SHP77 treated with DMSO at 0.1 percent for 48 hours (cell line): ENCODE measurements at regions not wholly inside any gene's neighbourhood (a gene's known extent, or its start where the extent isn't known, plus 50 kb on each side); places are given as distances from the start of the nearest gene placed in this dataset.

Experiments used
- DNase-seq: peaks from one replicate; lab custom pipeline; 2025; lab: John Stamatoyannopoulos, UW

DNA sequence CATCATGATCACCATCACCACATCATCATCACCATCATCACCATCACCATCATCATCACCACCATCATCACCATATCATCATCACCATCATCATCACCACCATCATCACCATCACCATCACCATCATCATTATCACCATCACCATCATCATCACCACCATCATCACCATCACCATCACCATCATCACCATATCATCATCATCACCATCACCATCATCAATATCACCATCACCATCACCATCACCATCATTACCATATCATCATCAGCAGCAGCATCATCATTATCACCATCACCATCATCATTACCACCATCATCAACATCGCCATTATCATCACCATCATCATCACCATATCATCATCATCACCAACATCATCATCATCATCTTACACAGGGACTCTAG, 351.1 kb downstream of the MIAT start:
- DNase-seq, result no peak

DNA sequence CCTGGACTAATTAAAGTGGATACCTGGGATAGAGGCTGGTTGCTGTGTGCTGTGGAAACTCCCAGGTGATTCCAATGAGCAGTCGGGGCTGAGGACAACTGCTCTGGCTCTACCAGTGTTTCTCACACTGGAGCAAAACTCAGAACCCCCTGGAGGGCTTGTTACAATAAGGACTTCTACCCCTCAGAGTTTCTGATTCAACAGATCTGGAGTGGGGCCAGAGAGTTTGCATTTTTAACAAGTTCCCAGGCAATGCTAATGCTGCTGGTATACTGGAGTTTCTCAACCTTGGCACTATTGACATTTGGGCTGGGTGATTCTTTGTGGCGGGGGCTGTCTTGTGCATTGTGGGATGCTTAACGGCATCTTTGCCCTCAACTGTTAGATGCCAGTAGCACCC, 353.7 kb downstream of the MIAT start:
- DNase-seq, result no peak

DNA sequence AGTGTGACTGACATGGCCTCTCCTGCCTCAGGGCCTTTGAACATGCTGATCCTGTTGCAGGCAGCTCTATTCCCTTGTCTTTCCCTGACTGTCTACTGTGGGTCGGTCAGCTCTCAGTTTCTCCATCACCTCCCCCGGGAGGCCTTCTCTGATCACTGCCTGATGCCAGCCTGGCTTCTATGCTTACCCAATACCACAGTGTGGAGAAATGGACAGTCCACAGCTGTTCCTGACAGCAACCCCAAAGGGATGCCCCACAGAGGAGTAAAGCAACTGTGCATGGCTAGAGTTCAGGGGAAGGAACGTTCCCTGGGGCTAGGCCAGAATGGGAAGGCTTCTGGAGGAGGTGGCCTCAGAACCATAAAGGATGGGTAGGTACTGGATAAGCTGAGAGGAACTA, 354.3 kb downstream of the MIAT start:
- no peak for DNase-seq

DNA sequence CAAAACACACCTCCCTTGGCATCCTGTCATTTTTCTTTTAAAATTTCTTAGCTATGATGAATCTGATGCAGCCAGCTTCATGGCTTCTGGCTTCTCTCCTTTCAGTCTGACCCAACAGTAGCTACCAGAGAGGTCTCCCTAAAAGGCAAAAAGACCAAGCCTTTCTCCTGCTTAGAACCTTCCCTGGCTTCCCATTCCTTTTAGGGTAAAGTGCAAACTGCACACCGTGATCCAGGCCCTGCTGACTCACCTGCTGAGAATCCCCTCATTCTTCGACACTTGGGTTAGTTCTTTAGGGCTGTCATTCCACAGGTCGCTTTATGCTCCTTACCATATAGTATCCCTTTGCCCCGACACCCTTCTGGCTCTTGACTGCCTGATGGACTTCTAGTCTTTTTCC, 362.4 kb downstream of the MIAT start:
- no peak for DNase-seq

DNA sequence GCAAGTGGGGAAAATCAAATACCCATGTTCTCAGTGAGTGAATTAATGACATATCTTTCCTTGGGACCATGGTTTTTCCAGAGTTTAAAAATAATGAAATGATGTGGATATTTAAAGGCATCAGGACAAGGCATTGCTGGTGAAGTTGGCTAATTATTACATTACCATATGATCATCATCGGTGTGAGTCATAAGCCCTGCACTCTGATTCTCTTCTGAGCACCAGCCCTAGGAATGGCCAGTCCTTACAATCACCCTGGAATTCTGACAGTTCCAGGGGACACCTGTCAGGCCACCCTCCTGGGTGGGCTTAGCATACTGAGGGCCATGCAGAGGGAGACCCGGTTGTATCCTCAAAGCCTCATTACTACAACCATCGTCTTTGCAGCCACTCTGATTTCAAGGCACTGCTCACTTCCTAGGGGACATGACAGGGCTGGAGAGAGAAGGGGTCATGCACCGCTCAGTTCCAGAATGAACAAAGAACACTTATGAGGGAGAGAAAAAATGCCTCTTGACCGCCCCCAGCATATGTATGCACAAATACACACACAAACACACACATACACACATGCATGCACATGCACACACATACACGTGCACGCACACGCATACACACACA, 365.0 kb downstream of the MIAT start:
- no peak for DNase-seq

DNA sequence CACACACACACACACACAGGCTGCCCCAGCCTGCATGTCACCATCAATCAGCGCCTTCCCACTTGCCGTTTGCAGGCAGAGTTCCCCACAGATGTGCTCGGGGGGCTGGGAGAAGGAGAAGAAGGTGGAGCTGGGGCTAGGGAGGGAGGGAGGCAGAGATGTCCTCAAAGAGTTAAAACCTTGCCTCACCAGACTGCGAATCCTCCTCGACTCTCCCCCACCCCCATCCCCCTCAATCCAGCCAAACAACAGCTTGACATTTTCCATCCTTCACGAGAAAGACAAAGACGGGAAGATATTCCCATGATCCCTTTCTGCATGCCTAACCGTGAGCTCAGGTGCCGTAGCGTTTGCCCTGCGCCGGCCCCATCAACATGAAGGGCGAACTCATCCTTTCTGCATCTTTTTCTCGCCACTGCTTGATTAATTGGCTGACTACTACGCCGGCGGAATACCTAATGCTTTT, 365.5 kb downstream of the MIAT start:
- no peak for DNase-seq

DNA sequence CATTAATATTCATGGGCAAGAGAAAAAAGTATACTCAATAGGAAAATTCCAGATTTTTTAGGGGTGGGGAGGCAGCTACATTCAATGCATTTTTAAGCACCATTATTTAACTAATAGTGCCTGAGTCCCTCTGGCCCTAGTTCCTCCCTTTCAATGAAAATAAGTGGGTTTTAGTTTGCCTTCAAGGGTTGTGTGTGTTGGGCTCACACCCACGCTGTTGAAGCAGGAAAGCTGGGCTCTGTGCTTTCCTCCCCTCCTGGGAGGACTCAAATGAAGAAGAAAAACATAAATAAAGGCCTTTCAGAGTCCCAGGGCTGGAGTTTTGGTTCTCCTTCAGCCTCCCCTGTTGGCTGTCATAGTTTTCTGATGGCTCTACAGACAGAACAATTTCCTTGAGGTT, 366.2 kb downstream of the MIAT start:
- no peak for DNase-seq

DNA sequence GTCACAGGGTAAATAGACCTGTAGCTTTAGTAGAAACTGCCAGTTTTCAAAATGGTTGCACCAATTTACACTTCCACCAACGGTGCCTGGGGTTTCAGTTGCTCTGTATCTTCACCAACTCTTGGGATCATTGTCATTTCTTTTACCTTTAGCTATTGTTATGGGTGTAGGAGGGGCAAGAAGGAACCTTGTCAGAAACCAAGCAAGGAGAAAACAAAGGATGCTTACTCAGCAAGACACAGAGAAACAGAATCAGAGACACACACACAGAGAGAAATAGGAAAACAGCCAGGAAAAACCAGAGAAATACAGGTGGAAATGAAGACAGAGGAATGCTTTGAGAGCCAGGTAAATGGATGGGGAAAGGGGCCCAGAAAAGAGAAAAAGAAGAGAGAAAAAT, 367.6 kb downstream of the MIAT start:
- no peak for DNase-seq

DNA sequence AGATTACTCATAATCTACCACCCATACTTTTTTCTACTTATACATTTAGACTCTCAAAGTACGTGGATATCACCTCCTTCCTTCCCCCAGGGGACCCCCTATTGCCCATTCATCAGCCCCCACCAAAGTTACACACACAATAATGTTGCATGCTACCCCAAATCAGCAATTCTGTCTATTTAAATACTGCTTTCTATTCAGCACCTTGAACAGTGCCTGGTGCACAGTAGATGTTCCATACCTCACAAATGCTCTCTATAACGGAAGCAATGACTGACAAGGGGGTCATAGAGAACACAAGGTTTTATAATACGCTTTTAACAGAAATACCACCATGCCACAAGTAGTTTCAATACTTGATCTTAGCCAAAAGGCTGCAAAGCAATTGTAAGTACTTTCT, 370.7 kb downstream of the MIAT start:
- DNase-seq, result no peak

DNA sequence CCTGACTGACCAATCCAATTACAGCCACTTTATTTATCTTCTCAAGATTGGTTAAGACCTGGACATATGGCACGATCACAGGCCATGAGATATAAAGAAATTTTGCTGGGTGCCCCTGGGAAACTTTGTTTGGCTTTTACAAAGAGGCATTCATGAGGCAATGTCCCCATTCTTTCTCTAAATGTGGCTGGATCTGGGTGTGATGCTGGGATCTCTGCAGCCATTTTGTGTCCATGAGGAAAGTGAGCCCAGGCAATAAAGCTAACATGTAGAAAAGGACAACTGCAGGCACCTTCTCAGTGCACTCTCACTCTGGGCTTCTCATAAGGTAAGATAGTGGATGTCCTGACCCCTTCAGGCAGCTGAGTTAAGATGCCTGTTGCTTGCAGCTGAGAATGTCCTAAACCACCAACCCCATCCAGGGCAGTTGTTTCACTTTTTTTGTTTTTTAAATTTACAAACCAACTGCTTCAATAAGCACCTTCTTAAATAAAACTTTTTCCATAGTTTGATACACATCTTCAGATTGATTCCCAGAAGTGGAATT, 372.3 kb downstream of the MIAT start:
- no peak for DNase-seq

DNA sequence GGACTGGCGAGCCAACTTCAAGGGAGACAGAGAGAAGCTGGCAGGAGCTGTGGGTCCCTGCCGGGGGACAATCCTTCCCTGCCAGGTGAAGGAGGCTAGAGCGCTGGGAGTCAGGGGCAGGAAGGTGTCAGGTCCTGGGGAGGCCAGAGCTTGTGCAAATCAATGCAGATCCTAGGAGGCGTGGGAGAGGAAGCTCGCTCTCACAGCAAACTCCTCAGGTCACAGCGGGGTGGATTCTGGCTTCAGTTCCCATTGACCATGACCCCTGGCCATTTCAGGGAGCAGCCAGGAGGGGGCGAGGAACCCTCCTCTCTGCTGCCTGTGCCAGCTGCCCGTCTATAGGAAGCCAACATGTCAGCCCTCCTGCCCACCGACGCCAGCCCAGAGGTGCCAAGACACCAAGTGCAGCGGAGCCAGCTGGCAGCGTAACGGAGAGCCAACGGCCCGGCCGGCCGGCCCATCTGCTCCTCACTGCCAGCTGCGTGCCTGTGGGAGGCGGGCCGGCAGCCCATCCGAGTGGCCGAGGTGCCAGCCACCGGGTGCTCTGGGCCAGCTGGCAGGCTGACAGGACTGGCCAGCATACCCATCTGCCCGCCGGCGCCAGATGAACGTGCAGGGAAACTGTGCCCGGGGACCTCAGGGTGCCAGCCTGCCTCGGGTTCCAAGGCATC, 374.8 kb downstream of the MIAT start:
- no peak for DNase-seq

DNA sequence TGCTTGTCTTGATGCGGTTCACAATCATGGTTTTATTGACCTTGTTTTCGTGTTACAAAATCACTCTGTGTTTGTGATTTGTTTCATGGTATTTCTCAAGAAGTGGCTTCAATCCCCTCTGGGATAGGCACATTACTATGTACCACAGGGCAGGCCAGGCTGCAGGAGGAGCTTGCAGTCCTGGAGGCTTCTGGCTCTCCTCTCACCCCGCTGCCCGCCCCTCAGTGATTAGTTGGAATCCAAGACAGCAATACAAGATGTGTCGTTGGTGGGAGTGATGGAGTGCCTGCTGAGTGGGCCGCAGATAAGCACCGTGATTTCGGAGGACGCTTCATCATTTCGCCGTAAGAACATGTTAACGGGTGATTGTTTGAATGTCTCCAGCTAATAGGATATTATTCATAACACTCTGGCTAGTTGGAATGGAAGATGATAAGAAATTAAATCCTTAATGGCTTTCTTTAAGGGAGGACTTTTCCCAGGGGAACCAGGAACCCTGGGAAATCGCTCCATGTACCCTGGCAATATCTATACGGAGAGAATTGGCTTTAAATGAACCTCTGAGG, 384.4 kb downstream of the MIAT start:
- DNase-seq, result no peak

DNA sequence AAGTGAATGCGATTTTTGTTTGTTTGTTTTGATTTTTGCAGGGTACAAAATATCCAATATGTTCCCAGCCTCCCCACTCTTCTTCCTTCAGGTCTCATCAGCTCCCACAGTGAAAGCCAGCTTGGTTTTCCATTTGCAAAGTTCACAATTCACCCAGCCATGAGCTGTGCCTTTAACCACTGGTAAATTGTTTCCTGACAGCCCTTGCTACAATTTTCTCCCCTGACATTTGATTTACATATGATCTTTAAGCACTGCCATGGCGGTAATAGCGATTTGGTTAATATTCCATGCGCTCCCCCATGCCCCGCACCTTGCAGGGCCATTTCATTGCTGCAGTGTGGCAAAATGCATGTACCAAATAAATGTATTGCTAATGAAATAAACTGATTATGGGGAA, 385.9 kb downstream of the MIAT start:
- DNase-seq, result no peak

DNA sequence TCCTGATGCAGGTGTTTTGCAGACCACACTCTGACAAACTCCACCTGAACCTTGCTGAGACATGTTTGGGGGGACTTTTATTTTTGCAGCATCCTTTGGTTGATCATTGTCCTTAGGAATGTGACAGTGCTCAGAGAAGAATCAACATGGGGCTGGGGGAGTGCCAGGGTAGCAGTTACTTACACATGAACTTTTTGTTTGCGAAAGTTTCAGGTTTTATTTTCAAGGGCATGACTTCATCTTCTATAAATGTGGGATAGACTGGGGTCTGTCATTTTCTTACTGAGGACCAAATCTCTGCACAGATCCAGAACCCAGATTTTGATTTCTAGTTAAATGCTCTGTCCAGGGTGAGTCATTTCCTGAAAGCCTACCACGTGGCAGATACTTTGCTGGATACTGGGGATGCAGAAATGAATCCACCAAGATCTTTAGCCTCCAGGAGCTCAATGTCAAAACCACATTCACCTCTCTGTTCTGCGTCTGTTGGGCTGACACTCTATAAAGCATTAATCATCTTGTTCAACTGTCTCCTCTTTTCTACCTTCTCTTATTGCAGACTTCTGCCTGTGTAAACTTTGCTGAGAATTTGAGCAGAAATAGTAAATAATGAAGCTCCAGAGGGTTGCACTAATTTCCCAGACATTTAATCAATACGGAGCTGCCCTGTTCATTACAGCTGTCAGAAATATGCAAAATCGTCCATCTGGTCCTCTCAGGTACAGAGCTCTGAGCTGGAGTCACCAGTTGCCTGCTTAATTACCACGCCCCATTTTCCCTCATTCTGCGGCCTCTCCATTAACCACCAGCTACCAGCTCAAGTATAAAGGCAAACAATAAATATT, 387.9 kb downstream of the MIAT start:
- DNase-seq, result no peak

DNA sequence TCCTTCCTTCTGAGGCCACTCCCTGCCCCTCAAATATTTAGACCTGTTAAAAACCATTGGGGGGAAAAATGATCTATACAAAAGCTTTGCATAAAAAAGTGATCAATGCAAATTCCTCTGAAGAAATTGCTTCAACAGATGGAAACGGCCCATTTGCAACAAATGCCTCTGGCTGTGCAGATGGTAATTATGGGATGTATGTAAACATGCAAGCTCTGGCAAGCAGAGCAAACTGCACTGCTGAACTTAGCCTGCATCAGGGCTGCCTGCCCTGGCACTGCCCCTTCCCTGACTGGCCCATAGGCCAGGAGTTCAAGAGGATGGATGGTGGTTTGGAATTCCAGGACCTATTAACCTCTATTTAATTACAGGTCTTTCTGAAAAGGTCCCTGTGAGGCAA, 388.7 kb downstream of the MIAT start:
- DNase-seq, result no peak

DNA sequence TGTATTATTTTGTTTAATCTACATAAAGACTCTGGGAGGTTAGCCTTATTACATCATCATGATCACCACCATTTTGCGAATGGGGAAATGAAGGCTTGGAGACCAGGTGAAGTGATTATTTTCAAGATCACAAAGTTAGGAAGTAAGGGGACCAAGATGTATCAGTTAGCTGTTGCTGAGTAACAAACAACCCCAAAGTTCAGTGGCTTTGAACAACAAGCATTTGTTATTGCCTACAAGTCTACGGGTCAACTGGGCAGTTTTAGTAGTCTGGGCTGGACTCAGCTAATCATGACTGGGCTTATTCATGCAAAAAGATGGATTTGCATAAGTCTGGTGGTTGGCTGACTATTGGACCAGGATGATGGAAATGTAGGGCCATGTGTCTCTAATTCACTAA, 389.2 kb downstream of the MIAT start:
- DNase-seq, result no peak

DNA sequence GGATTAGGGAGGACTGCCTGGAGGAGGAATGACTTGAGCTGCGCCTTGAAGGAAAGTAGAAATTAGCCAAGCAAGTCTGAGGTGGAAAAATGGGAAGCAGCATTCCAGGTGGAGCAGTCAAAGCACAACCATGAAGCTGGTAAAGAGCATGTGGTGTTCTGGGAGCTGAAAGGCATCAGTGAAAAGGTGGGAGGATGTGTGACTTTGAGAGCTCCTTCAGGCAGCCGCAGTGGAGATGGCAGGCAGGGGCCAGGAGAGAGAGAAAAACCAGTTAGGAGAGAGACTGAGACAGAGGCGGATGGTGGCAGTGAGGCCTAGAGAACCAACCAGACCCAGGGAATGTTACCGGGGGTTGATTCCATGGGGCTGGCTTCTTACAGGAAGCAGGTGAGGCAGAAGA, 393.4 kb downstream of the MIAT start:
- no peak for DNase-seq

DNA sequence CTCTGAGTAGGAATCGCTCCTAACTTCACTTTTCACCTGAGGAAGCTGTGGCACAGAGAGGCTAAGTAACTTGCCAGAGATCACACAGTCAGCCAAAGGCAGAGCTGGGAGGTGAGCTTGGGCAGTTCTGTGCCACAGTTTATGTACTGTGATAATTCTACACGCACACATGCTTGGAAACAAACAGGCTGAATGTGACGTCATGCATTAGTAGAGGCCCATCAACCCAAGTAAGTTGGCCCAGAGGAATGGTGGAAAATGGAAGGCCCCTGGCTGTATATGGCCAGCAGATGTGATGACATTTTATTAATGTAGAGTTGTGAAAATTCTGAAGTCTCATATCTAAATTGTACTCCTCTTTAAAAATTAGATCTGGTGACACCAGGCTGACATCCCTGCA, 394.0 kb downstream of the MIAT start:
- DNase-seq, result no peak

DNA sequence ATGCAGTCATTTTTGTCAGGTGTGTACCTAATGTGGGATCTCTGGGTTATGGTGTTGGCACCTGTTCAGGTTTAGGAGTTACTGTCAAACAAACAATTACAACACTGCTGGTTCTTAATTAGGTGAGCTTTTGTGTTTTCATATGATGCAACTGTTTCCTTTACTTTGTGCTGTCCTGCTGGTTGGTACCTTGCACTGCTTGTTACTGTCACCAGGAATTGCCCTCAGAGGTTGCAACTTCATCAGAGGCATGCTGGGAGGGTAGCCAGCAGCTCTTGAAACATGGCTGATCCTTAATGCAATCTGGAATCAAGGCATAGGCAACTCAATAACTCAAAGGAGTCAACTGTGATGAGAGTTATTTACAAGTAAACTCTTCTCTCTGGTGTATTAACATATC, 400.3 kb downstream of the MIAT start:
- DNase-seq, result no peak

DNA sequence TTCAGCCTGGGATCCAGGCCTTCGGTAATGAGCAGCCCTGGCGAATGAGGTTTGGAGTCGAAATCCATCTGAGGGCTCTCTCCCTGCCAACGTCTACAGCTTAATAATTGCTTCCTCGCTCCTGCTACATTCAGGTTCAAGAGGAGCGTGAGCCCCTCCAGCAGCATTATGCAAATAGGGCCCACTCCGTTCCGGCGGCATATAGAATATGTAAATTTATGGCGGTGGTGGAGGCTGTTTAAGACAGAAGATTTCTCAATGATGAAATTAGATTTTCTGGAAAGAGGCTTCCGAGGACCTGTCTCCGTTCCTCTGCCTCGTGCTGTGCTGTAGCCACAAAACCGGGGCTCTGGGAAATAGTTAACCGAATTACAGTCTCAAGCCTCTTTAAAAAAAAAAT, 402.8 kb downstream of the MIAT start:
- DNase-seq, result no peak

DNA sequence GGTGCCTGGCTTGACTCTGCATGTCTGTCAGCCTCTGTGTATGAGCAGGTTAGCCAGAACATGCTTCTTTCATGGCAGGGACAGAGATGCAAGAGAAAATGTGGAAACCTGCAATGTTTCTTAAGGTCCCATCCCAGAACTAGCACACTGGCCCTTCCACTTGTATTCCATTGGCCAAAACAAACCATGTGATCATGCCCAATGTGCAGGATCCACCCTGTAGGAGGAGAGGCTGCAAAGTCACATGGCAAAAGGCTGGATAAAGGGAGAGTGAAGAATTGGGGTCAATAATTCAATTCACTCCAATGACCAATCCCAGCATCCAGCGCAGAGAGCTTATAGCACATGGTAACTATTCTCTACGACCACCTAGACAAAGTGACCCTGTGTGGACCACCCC, 405.5 kb downstream of the MIAT start:
- DNase-seq, result no peak

DNA sequence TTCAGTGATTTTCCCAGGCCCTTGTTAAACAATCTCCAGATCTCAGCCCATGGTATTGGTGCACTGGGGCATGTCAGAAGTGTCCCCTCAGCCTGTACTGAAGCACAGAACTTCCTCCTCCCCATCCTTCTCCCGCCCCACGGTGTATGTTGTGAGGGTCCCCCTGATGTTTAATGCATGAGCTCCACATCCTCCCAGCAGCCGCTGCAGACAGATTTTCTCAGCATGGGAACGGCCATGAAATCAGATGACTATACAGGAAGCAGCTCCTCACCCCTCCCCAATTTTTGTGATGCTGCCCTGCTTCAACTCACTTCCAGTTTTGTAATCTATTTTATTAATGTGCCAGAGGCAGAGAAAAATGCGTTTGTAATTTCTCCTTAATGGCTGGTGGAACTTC, 406.0 kb downstream of the MIAT start:
- no peak for DNase-seq

DNA sequence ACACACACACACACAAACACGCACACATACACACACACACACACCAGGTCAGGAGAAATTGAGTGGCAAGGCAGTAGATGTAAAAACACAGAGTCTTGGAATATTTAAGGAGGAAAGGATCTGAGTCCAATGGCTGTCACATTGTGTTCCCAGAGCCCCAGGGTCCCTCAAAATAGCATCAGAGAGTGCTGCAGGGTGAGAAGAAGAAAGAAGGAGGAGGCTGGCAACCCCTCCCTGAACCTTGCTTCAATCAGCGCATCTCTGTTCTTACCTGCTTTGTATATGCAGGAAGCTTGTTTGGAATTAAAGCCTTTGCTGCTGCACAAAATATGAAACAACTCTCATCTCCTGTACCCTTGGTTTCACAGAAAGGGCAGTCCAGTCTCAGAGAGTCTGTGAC, 406.5 kb downstream of the MIAT start:
- no peak for DNase-seq
